HG03066 (cell line): ENCODE measurements at regions not wholly inside any gene's neighbourhood (a gene's known extent, or its start where the extent isn't known, plus 50 kb on each side); places are given as distances from the start of the nearest gene placed in this dataset.
"Not testable (repeated sequence)": the region's sequence is repeated elsewhere in the genome, so short reads cannot be mapped to it uniquely, and the experiment has no call there.

ENCODE experiments used
- ATAC-seq: cut with Tn5 transposase; IDR thresholded peaks from one replicate; pipeline ENCODE4 v1.9.1; 2021; ENCODE audit warnings: low read depth; ENCODE audit not compliant: unreplicated experiment

DNA sequence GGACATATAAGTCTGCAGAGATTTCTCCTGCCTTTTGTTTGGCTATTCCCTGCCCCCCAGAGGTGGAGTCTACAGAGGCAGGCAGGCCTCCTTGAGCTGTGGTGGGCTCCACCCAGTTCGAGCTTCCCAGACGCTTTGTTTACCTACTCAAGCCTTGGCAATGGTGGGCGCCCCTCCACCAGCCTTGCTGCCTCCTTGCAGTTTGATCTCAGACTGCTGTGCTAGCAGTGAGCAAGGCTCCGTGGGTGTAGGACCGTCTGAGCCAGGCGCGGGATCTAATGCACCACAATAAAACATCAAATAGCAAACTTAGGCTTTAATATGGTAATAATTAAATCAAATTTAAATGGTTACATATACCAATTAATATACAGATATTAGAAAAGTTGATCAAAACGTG, 525.4 kb downstream of the RERGL start:
- ATAC-seq, result not testable (repeated sequence)

DNA sequence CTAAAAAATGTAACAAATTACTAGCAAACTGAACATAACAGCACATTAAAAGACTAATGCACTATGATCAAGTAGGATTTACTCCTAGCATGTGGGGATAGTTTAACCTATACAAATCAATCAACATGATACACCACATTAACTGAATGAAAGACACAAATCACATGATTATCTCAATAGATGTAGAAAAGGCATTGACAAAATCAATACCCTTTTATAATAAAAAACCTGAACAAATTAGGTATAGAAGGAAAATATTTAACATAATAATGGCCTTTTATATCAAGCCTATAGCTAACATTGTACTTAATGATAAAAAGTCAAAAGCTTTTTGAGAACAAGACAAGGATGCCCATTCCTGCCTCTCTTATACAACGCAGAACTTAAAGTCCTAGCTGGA, 540.0 kb downstream of the RERGL start:
- no peak for ATAC-seq

DNA sequence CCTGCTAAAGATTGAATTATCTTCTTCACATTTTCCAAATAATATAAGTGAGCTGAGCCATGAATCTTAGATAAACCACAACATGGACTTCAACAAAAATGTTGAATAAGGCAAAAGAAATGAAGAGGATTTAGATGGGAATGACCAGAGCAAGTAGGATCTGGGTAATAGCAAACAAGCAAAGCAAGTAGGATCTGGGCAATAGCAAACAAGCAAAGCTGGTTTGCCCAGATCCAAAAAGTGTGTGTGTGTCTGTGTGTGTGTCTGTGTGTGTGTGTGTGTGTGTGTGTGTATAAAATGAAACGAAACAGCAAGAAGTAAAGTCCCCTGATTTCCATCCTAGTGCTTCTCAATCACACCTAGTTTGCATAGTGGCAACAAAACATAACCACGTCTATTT, 549.1 kb downstream of the RERGL start:
- no peak for ATAC-seq

DNA sequence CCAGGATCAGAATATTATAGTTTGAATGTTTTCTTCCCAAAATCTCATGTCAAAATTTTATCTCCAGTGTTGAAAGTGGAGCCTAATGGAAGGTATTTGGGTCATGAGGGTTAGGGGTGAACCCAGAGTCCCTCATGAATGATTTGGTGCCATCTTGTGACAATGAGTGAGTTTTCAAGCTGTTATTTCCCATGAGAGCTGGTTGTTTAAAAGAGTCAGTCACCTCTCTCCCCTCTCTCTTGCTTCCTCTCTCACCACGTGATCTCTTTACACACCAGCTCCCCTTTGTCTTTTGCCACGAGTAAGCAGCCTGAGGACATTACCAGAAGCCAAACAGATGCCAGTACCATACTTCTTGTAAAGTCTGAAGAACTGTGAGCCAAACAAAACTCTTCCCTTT, 561.6 kb downstream of the RERGL start:
- ATAC-seq, result no peak

DNA sequence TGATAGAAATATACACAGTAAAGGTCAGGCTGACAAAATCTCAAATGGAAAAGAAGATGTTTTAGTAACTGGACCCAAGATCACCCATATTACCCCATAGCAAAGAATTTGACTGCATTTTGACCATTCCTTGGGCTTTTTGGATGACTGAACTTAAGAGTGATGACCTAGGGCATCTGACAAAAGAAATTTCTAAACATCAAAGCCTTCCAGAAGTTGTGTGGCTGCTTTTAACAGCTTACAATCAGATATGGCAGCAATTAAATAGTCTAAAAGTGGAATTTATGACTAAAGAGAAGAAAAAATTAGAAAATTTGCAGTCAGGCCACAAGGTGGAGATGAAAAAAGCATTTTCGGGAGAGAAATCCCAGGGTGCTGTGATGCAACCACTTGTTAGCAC, 563.0 kb downstream of the RERGL start:
- no peak for ATAC-seq

DNA sequence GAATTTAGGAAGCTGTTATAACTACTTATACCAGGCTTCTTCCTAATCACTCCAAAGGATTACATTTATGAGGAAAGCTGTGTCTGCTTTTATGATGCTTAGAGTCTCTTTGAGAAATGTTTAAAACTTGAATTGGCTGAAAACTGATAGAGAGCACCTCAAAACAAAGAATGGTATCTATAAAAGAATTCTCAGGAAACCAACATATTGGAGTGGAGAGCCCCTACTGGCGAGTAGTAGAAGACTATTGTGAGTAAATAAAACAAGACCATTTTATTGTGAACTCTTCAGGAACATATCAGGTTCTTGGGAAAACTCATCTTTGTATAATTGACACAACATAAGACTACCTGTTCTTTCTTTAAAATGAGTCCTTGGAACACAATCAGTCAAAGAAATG, 578.6 kb downstream of the RERGL start:
- no peak for ATAC-seq

DNA sequence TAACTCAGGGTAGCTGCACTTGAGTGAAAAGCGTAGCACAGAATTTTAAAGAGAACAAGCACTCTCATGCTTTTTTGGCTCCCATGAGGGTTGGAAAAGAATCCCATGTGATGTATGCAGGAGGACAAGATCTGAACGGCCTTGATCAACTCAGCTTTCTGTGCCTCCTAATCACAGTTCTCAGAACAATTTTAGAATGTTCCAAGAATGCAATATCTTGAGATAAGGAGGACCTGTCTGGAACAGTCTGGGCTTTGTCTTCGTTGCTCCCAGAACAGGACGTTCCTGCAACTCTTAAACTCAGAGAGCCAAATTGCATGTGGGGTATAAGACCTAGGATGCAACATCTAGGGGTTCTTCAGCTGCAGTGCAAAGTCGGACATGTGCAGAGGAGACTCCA, 582.7 kb downstream of the RERGL start:
- no peak for ATAC-seq

DNA sequence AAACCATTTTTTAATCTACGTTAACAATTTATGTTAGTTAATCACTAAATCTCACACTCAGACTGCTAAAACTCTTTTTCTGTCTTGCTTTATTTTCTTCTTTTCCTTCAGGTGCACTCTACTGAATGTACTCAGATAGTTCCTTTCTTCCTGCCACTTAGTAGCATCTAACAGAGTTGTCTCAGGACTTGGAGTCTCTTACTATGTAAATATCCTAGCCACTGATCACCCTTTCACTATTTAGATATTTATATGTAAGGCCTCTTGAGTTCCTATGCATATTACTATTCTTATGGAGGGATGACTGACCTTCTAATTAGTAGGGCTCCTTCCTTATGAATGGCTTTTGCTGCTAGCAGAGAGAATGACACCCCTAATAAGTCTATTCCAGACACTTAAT, 586.3 kb downstream of the RERGL start:
- ATAC-seq, result no peak

DNA sequence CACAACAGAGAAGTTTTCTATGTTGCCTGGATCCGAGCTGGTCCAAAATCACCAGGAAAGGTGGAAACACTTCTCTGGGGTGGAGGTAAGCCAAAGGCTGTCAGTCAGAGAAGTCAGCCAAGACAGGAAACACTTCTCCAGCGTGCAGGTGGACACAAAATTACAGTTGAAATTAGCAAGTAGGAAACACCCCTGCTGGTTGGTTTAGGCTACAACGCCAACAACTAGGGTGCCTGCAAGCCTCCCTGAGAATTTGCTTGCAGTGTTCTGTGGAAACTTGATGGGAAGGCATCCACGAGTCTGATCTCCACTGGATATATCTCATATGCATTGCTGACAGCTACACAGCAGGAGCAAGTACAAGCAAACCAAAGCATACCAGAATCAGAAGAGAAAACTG, 600.5 kb downstream of the RERGL start:
- no peak for ATAC-seq

DNA sequence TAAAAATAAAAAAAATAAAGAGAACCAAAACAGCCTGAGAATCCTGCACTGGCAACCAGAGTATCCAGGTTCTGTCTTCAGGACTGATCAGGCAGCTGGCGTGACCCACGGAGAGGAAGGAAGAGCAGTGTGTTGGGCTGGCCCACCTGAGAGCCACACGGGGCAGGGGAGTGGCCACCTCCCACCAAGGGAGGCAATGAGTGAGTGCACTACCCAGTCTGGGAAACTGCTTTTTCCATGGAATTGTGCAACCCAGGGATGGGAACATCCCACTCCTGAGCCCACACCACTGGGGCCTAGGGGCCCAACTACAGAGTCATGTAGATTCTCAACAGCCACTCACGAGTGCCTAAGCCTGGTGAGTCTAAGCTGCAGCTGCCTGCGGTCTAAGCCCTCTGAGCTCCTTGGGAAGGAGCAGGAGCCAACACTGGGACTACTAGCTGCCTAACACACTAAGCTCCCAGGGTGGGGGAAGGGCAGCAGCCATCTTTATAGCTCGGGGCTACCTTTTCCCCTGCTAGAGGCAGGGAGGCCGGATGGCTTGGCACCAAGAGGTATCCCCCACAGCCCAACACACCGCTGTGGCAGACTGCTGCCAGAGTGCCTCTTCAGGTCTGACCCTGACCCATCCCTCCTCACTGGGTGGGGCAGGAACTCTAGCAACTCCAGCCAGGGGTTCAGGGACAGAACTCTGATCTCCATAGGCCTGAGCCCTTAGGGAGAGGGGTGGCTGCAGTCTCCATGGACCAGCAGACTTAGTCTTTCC, 610.9 kb downstream of the RERGL start:
- no peak for ATAC-seq

DNA sequence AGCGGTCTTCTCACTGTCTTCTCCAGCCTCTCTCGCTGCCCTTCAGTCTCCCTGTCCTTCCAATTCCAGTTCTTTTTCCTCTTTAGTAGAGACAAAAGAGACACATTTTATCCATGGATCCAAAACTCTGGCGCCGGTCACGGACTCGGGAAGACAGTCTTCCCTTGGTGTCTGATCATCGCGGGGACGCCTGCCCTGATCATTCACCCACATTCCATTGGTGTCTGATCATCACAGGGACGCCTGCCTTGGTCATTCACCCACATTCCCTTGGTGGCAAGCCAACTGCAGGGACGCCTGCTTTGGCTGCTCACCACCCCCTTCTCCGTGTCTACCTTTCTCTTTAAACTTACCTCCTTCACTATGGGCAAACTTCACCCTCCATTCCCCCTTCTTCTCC, 619.5 kb downstream of the RERGL start:
- ATAC-seq, result no peak

DNA sequence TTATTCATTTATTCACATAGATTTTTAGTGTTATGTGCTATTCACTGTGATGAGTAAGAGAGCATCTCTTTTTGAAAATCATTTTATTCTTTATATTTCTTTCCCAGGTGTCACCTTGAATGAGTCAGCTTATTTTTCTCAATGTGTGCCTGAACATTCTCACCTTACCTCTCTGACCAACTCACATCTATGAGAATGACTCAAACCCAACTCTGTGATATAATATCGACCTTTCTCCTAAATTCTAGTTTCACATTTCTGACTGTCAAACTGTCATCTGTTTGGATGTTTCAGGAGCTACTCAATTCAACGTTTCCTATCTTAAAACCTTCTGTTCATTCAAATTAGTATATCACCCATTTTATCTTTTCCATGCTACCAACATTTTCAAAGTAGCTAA, 630.8 kb downstream of the RERGL start:
- no peak for ATAC-seq

DNA sequence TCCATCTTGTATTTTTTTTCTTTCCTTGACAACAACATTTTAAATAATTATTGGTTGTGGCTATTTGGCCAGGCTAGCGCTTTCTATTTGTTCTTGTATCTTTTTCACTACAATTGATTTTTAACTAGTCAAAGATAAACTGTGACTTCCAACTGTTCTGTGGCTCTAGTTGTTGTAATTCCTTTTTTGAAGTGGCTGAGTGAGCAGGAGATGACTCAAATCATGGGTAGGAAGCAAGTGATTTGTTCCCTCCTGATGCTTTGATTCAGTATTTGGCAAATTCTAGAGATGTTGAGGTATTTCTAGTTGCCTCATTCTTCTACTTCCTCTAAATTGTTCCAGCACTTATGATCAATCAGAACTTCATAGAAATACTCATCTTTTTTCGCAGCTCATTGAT, 633.5 kb downstream of the RERGL start:
- no peak for ATAC-seq

DNA sequence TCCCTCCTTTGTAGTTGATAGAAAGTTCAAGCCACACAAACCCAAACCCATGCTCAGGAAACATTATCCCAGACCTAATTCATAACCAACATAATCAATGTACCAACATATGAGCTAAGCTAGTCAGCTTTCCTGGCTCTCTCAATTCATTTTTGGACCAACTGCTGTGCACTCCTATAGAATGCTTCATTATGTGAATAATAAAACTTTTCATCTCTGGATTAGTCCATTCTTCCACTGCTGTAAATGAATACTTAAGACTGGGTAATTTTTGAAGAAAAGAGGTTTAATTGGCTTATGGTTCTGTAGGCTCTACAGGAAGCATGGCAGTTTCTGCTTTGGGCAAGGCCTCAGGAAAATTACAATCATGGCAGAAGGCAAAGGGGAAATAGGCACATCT, 651.9 kb downstream of the RERGL start:
- no peak for ATAC-seq

DNA sequence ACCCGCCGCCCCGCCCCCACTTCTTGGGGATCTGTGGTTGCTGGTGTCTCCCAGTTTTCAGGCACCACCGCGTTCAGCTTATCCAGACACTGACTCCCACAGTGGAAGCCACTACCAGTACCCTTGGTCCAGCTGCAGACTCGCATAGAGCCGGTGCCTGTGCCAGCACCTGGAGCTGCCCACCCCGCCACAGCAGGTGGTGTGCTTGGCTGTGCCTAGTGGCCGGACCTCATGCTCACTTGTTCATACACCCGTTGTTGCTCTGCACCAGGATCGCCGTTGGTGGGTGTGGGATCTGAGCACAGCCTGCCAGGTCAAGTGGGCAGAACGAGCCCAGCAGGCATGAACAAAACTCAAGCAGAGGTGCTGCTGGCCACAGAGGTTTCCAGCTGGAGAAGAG, 673.2 kb downstream of the RERGL start:
- no peak for ATAC-seq

DNA sequence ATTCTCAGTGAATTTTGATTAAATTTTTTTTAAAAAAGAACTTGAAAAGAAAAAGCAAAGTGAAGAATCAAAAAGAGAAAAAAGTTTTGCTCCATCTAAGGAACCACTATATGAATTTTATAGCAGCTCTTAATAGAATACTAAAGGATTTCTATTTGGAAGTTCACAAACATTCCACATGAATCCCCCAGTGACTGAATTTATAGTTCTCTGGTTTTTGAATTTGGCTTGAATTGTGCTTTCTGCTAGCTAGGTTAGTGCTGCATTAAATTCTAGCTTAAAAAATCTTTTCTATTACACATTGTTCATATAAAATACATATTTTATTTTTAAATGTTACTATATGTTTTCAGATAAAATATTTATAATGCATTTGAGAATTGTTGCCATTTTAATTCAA, 675.4 kb downstream of the RERGL start:
- no peak for ATAC-seq

DNA sequence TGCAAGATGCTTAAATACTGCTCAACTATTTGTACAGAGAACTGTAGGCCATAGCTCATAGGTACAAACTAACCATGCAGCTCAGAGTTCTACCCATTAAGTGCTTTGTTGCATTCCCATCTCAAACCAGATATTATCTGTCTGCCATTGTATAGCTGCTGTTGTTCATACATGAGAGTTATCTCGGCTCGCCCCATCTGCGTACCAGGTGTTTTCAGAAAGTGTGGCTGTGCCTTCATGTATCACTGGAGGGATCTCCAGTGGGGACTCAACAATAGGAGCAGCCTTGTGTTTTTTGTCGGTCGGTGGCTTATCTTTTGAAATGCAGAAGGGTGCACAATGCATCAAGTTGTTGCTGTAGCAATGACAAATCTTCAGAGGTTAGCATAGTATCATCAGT, 678.3 kb downstream of the RERGL start:
- ATAC-seq, result no peak

DNA sequence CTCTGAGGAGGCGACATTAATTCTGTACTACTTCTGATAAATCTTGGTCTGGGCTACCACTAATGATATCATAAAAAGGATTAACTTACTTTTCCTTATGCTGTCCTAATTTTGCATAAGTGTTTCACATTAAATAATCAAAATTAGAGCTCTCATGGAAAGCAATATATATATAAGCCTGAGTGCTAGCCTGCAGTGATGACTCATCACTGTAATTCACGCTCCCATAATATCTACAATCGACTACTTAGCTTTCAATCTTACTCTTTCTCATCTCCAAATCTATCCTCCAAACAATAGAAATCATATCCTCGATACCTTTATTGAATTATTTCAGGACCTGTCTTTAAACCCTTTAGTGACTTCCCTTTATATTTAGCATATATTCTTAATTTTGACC, 701.3 kb downstream of the RERGL start:
- ATAC-seq, result no peak

DNA sequence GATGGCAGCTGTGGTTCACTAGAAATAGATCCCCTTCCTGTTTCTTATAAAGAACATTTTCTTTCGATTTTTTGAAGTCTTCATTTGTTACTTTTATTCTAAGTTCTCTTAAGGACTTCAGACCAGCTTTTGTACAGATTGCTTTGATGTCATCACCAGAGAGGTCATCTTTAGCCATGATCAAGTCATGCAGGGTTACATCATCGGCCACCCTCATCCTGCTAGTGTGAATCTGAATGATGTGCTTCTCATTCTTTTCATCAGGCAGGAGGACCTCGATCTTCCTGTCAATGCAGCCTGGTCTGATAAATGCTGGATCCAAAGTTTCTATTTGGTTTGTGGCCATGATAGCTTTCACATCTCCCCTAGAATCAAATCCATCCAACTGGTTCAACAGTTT, 706.7 kb downstream of the RERGL start:
- ATAC-seq, result no peak

DNA sequence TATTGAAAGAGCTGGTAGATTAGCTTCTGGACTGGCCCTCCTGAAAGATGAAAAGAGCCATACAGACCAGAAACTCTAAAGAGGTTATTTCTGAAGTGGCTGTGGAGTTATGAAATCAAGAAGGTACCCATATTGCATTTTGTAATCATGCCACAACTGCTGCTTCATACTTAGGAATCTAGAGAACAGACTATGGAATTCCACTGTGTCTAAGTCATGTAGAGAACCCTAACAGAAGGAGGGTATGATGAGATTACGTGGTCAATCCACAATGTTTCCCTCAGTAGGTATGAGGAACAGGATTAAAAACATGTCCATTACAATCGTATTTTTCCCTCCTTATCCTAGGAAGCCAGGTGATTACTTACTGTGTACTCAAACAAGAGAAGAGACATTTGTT, 708.8 kb downstream of the RERGL start:
- ATAC-seq, result no peak

DNA sequence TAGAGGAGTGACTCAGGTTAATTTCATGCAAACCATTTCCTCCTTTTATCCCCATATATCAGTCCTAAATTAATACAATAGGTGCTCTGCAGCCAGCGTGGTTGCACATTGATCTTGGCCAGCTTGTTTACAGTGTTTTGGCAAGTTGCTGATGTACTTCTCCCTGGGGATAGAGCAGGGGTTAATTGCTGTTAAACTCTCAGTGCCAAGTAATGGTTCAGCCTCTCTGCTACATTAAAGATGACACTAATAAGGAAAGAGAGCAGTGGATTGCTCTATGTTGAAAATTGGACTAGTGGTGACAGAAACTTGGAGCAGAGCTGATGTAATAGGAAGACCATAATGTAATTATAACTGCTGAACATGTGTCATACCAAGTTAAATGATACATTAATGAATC, 717.5 kb downstream of the RERGL start:
- ATAC-seq, result no peak

DNA sequence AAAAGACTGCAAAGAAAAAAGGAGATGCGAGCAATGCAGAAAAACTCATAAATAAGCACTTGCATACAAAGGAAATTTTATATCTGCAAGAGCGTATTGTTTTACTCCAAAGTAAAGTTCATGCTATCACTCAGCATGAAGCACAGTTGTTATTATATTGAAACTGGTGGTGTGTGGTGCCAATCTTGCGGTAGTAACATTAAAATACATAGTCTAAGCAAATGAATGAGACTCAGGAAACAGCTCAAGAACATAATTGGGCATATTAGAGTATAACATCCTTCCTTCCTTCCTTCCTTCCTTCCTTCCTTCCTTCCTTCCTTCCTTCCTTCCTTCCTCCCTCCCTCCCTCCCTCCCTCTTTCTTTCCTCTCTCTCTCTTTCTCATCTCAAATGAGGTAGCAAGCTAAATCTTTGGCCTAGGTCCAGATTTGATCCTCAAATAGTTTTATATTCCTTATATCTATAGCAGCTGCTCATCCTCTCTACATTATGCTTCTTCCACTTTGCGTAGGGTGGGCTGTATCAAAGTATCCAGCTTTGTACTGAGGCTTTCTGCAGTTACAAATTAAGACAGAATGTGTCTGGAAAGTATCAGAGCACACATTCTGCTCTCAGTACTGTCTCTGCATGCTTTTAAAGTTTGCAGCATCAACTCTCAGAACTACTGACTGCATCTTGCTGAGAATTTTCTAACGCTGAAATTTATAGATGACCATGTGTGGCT, 718.3 kb downstream of the RERGL start:
- ATAC-seq, result no peak
